ENCODE measurements at regions not wholly inside any gene's neighbourhood (a gene's known extent, or its start where the extent isn't known, plus 50 kb on each side); places are given as distances from the start of the nearest gene placed in this dataset.
A peak's percentile ranks its signal among the peaks of the same experiment; 100 is the strongest.
"Not testable (repeated sequence)": the region's sequence is repeated elsewhere in the genome, so short reads cannot be mapped to it uniquely, and the experiment has no call there.

DNA sequence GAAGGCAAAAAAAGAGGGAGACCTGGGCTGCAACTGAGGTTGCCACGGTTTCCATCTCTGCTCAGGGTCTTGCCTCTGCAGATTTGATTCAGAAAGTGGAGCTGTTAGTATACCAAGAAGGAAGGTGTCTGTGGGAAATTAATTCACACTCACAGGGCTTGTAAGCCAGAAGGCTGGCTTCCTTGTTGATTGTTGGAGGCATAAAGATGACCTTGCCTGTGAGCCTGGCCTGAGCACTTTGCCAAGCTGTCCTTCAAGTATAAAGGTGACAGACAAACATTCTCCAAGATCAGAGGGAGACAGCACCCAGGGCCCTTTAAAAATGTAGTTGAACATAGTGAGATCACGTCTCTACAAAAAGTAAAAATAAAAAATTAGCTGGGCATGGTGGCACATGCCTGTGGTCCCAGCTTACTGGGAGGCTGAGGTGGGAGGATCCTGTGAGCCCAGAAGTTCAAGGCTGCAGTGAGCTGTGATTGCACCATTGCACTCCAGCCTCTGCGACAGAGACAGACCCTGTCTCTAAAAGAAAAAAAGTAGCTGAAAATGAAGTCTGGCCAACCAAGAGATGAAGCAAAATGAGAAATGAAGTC, 91.2 kb upstream of the UXS1 start:
- no peaks in the 10 kb centered on the region for H3K4me1 Mint-ChIP-seq
- no peaks in the 10 kb centered on the region for H3K36me3 Mint-ChIP-seq
- ATAC-seq (ENCODE audit: low read depth in 2 of 2), result no peak
- no peaks in the 10 kb centered on the region for H3K36me3 ChIP-seq (ENCODE audit: control insufficient read depth, insufficient read depth, low read length)
- H3K27ac ChIP-seq (ENCODE audit: insufficient read depth, low read length, poor library complexity, severe bottlenecking), result no peak overlapping the region
- no peaks in the 10 kb centered on the region for H3K4me1 ChIP-seq (ENCODE audit: control insufficient read depth, insufficient read depth, low read length, poor library complexity, severe bottlenecking)
- H3K27me3 ChIP-seq (ENCODE audit: control insufficient read depth, insufficient read depth, low read length), result peaks cover 2% of the 10 kb centered on the region
- no peak overlapping the region for H3K4me3 ChIP-seq (ENCODE audit: low read depth, low read length)
- no peaks in the 10 kb centered on the region for H3K9me3 ChIP-seq (ENCODE audit: control insufficient read depth in 2 of 2, low read length in 2 of 2)
- H3K4me3 Mint-ChIP-seq, result no peak overlapping the region
- H3K27me3 Mint-ChIP-seq, result peaks cover 14% of the 10 kb centered on the region
- no peak for DNase-seq
- peak overlapping the region in 1 of 3 donors; percentile 20 for H3K27ac Mint-ChIP-seq
- no peaks in the 10 kb centered on the region for H3K9me3 Mint-ChIP-seq

DNA sequence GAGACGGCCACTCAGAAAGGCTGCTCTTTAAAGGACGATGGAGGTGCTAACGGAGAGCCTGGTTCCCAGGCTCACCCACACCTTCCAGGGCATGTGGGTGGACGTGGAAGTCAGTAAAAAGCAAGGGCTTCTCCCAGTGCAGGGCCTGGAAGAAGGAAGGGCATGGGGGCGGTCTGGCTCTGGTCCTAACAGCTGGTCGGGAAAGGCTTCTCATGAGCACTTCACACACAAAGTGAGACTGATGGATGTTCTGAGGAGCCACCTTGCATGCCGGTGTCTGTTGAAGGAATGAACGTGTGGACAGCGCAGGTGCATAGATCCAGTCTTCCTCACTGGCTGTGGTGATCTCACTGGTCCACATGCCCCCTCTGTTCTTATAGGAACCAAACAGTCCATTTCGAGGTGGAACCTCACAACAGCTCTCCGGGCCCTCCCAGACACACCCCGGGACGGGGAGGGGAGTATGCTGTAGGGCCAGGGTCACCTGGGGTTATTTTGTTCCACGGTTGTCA, 90.6 kb upstream of the UXS1 start:
- H3K9me3 ChIP-seq (ENCODE audit: control insufficient read depth in 2 of 2, low read length in 2 of 2), result no peaks in the 10 kb centered on the region
- ATAC-seq (ENCODE audit: low read depth in 2 of 2), result no peak
- peaks cover 2% of the 10 kb centered on the region for H3K27me3 ChIP-seq (ENCODE audit: control insufficient read depth, insufficient read depth, low read length)
- H3K27ac Mint-ChIP-seq, result peak overlapping the region in 2 of 3 donors; percentile 20 to 54
- H3K9me3 Mint-ChIP-seq, result no peaks in the 10 kb centered on the region
- no peak overlapping the region for H3K27ac ChIP-seq (ENCODE audit: insufficient read depth, low read length, poor library complexity, severe bottlenecking)
- H3K27me3 Mint-ChIP-seq, result peaks cover 20% of the 10 kb centered on the region
- H3K4me3 ChIP-seq (ENCODE audit: low read depth, low read length), result no peak overlapping the region
- DNase-seq, result no peak
- H3K36me3 Mint-ChIP-seq, result no peaks in the 10 kb centered on the region
- H3K36me3 ChIP-seq (ENCODE audit: control insufficient read depth, insufficient read depth, low read length), result no peaks in the 10 kb centered on the region
- H3K4me1 Mint-ChIP-seq, result no peaks in the 10 kb centered on the region
- no peaks in the 10 kb centered on the region for H3K4me1 ChIP-seq (ENCODE audit: control insufficient read depth, insufficient read depth, low read length, poor library complexity, severe bottlenecking)
- no peak overlapping the region for H3K4me3 Mint-ChIP-seq

DNA sequence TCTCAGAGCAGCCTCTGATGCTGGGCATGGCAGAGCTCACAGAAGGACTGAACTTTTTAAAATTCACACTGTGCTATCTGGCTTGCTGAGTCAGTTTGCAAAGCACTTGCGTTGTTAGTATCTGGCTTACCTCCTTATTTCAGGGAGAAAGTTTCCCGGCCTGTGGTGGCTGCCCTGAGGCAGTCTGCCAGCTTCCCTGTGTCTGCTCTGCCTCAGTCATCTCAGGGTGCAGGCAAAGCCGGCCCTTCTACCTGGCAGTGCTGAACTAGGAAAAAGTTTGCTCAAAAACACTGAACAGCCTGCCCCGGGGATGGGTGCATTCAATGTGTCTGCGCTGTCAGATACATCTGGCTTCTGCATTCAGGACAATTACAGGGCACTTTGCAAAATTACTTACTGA, 90.2 kb upstream of the UXS1 start:
- no peaks in the 10 kb centered on the region for H3K4me1 Mint-ChIP-seq

DNA sequence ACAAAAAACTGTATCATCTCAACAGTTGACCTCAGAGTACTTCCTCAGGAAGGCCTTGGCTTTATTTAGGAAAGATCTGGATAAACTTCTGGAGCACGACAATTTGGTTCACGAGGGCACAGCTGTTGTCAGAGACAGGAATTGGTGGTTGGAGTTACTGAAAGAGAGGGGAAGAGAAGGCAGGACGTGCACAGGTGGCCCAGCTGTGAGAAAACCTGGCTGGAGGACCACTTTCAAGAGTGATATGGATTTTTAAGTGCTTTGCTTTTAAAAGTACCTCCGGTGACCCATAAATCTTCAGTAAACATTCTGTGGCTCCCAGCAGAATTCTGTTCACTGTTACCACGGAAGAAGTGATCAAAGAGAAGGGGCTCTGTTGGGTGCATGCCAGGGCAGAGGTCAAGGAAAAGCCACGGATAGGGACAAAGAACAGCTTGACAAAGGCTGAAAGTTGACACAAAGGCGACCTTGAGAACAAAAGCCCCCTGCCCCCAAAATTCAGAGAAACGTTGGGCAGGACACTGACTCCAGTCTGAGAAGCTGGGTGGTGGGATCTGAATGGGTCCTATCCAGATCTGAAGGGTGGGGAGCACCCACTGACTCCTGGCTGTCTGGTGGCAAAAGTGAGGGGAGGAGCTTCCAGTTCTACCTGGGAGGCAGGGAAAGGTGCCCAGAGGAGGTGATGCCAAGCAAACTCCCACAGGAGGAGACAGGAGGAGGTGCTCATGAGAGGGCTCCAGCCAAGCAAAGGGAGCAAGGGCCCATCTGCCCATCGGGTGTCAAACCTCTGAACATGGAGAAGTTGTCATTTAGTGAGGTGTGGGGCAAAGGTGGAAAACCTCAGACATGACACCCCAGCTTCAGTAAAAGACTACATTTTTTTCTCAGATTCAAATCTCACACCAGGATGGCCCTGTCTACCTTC, 89.4 kb upstream of the UXS1 start:
- not testable (repeated sequence) for H3K36me3 Mint-ChIP-seq; DNase-seq; H3K27me3 ChIP-seq (ENCODE audit: control insufficient read depth, insufficient read depth, low read length); H3K9me3 ChIP-seq (ENCODE audit: control insufficient read depth in 2 of 2, low read length in 2 of 2); H3K27ac ChIP-seq (ENCODE audit: insufficient read depth, low read length, poor library complexity, severe bottlenecking); H3K9me3 Mint-ChIP-seq; ATAC-seq (ENCODE audit: low read depth in 2 of 2); H3K4me1 ChIP-seq (ENCODE audit: control insufficient read depth, insufficient read depth, low read length, poor library complexity, severe bottlenecking); H3K4me3 Mint-ChIP-seq; H3K4me1 Mint-ChIP-seq; H3K36me3 ChIP-seq (ENCODE audit: control insufficient read depth, insufficient read depth, low read length); H3K4me3 ChIP-seq (ENCODE audit: low read depth, low read length)
- Mint-ChIP-seq H3K27ac (peak overlapping the region in 1 of 3 donors; percentile 34), H3K27me3 (peaks cover 23% of the 10 kb centered on the region)

More for the DNA sequence above, 90.2 kb upstream of the UXS1 start:
- Mint-ChIP-seq H3K27ac (peak overlapping the region in 1 of 3 donors; percentile 54), H3K9me3 (no peaks in the 10 kb centered on the region), H3K27me3 (peaks cover 23% of the 10 kb centered on the region), H3K4me3 (no peak overlapping the region), H3K36me3 (no peaks in the 10 kb centered on the region)
- Histone ChIP-seq H3K4me3 (ENCODE audit: low read depth, low read length) (no peak overlapping the region), H3K36me3 (ENCODE audit: control insufficient read depth, insufficient read depth, low read length) (no peaks in the 10 kb centered on the region), H3K27ac (ENCODE audit: insufficient read depth, low read length, poor library complexity, severe bottlenecking) (no peak overlapping the region), H3K9me3 (ENCODE audit: control insufficient read depth in 2 of 2, low read length in 2 of 2) (no peaks in the 10 kb centered on the region), H3K4me1 (ENCODE audit: control insufficient read depth, insufficient read depth, low read length, poor library complexity, severe bottlenecking) (no peaks in the 10 kb centered on the region), H3K27me3 (ENCODE audit: control insufficient read depth, insufficient read depth, low read length) (peaks cover 2% of the 10 kb centered on the region)
- no peak for ATAC-seq (ENCODE audit: low read depth in 2 of 2)
- no peak for DNase-seq

DNA sequence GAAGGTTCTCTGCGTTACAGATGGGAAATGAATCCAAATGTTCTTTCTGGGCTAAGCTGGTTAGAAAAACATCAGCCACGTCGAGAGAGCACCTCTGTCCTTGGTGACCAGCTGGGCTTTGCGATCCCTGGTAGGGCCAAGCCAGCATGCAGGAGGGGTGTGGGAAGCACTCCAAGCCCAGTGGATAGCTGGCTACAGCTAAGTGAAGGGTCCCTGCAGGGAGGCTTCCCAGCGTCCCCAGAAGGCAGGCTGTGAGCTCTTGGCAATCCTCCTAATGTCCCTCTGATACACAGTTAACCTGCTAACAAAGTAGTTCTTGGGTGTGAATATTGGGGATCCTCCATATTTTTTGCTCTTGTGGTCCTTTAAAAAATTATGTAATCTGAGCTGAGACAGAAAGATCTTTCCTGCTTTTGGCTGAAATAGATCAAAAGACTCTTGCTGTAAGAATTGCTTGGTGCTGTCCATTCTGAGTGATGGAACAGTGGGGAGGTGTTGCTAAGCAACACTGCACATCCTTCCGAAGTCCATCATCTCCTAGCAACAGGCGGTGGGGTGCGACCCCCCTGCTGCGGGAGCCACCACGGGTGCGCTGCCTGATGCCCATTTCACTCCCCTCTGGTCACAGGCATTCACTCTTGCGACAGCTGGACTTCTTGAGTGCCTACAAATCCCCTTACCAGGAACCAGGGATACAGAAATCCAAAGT, 88.5 kb upstream of the UXS1 start:
- Mint-ChIP-seq H3K4me3 (no peak overlapping the region), H3K9me3 (no peaks in the 10 kb centered on the region), H3K27ac (peak overlapping the region in 1 of 3 donors; percentile 34), H3K36me3 (no peaks in the 10 kb centered on the region), H3K27me3 (peaks cover 23% of the 10 kb centered on the region), H3K4me1 (peaks cover 0 to 2% (median 0%) of the 10 kb centered on the region in 4 donors)
- no peak for ATAC-seq (ENCODE audit: low read depth in 2 of 2)
- peaks cover 2% of the 10 kb centered on the region for H3K27me3 ChIP-seq (ENCODE audit: control insufficient read depth, insufficient read depth, low read length)
- no peaks in the 10 kb centered on the region for H3K9me3 ChIP-seq (ENCODE audit: control insufficient read depth in 2 of 2, low read length in 2 of 2)
- H3K4me3 ChIP-seq (ENCODE audit: low read depth, low read length), result no peak overlapping the region
- no peak for DNase-seq
- no peak overlapping the region for H3K27ac ChIP-seq (ENCODE audit: insufficient read depth, low read length, poor library complexity, severe bottlenecking)
- H3K36me3 ChIP-seq (ENCODE audit: control insufficient read depth, insufficient read depth, low read length), result no peaks in the 10 kb centered on the region
- no peaks in the 10 kb centered on the region for H3K4me1 ChIP-seq (ENCODE audit: control insufficient read depth, insufficient read depth, low read length, poor library complexity, severe bottlenecking)

DNA sequence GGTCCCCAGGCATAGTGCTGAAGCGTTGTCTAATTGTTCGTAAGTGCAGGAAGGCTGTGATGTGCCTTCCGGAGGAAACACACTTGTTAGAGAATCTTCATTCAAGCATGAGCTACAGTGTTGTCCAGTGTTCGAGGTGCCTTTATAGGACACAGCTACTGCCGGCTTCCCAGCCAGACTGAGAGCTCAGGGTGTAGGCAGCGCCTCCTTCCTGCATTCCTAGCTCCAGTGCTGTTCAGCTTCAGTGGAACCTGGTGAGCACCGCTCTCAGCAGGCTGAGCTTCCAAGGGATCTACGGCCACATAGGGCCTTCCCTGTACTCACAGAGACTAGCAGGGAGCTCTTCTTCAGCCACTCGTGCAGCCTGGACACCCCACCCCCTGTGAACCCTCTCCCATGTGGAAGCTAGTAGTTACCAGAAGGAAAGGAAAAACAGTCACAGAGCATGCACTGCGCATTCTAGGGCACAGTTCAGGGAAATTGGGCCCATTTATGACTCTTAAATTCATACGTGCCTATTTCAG, 87.9 kb upstream of the UXS1 start:
- not testable (repeated sequence) for H3K36me3 ChIP-seq (ENCODE audit: control insufficient read depth, insufficient read depth, low read length); ATAC-seq (ENCODE audit: low read depth in 2 of 2); H3K9me3 Mint-ChIP-seq; H3K9me3 ChIP-seq (ENCODE audit: control insufficient read depth in 2 of 2, low read length in 2 of 2); H3K27me3 ChIP-seq (ENCODE audit: control insufficient read depth, insufficient read depth, low read length); H3K4me3 ChIP-seq (ENCODE audit: low read depth, low read length); H3K4me1 Mint-ChIP-seq; H3K36me3 Mint-ChIP-seq; H3K4me3 Mint-ChIP-seq; DNase-seq; H3K27ac Mint-ChIP-seq; H3K27ac ChIP-seq (ENCODE audit: insufficient read depth, low read length, poor library complexity, severe bottlenecking); H3K4me1 ChIP-seq (ENCODE audit: control insufficient read depth, insufficient read depth, low read length, poor library complexity, severe bottlenecking)
- peaks cover 23% of the 10 kb centered on the region for H3K27me3 Mint-ChIP-seq

DNA sequence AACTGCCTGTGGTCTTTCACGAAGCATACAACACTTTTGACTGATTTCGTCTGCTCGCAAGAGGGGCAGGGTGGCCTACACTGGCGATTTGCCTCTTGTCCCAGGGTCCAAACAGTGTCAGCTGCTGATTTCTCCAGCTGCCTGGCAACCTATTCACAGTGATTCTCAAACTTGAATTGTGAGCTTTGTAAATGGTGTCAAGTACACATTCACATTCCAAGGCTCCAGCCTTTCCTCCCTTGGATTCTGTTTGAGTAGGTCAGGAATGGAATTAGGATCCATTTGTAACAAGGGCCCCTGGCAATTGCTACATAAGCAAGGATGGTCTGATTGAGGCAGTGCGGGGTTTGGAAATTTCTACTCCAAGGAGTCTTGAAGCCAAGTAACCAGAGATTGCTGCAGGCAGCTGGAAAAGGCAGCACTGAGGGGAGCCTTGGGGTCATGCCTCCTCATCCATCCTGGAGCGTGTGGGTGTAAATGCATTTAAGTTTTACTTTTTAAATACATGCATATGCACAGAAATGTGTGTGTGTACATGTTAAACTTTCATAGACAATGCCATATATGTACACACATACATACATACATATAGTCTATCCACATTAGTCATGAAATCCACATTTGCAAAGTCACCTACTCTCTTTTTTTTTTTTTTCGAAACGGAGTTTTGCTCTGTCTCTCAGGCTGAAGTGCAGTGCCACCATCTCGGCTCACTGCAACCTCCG, 86.8 kb upstream of the UXS1 start:
- H3K36me3 Mint-ChIP-seq, result no peaks in the 10 kb centered on the region
- peaks cover 0 to 2% (median 0%) of the 10 kb centered on the region in 4 donors for H3K4me1 Mint-ChIP-seq
- DNase-seq, result no peak
- Histone ChIP-seq H3K9me3 (ENCODE audit: control insufficient read depth in 2 of 2, low read length in 2 of 2) (no peaks in the 10 kb centered on the region), H3K27me3 (ENCODE audit: control insufficient read depth, insufficient read depth, low read length) (peaks cover 2% of the 10 kb centered on the region), H3K4me1 (ENCODE audit: control insufficient read depth, insufficient read depth, low read length, poor library complexity, severe bottlenecking) (no peaks in the 10 kb centered on the region), H3K36me3 (ENCODE audit: control insufficient read depth, insufficient read depth, low read length) (no peaks in the 10 kb centered on the region), H3K4me3 (ENCODE audit: low read depth, low read length) (no peak overlapping the region), H3K27ac (ENCODE audit: insufficient read depth, low read length, poor library complexity, severe bottlenecking) (no peak overlapping the region)
- ATAC-seq (ENCODE audit: low read depth in 2 of 2), result no peak
- H3K27me3 Mint-ChIP-seq, result peaks cover 23% of the 10 kb centered on the region
- no peak overlapping the region for H3K4me3 Mint-ChIP-seq
- no peak overlapping the region for H3K27ac Mint-ChIP-seq
- no peaks in the 10 kb centered on the region for H3K9me3 Mint-ChIP-seq
